Muscle layer of duodenum (tissue), 2 donors: ENCODE measurements at regions not wholly inside any gene's neighbourhood (a gene's known extent, or its start where the extent isn't known, plus 50 kb on each side); places are given as distances from the start of the nearest gene placed in this dataset.
"Not testable (repeated sequence)": the region's sequence is repeated elsewhere in the genome, so short reads cannot be mapped to it uniquely, and the experiment has no call there.

ENCODE experiments used
- H3K27ac ChIP-seq: one replicate; pipeline ENCODE4 v1.7.0; 2013; ENCODE audit warnings: mild to moderate bottlenecking, low read length
- H3K27me3 ChIP-seq: one replicate; pipeline ENCODE4 v1.7.0; 2013; ENCODE audit warnings: low read depth, mild to moderate bottlenecking, control low read depth, low read length
- H3K36me3 ChIP-seq, 2 donors: one replicate each; pipeline ENCODE4 v1.7.0; 2013; ENCODE audit warnings: low read length in 2 of 2, control low read depth in 1 of 2, mild to moderate bottlenecking in 1 of 2; ENCODE audit not compliant: insufficient read depth in 2 of 2, control insufficient read depth in 1 of 2
- H3K4me1 ChIP-seq, 2 donors: one replicate each; pipeline ENCODE4 v1.7.0; 2013; ENCODE audit warnings: low read length in 2 of 2, mild to moderate bottlenecking in 2 of 2, control low read depth in 1 of 2, moderate library complexity in 1 of 2; ENCODE audit not compliant: insufficient read depth in 2 of 2, control insufficient read depth in 1 of 2
- H3K4me3 ChIP-seq, 2 donors: one replicate each; pipeline ENCODE4 v1.7.0; 2013; ENCODE audit warnings: low read length in 2 of 2, low read depth in 1 of 2, mild to moderate bottlenecking in 1 of 2
- H3K9me3 ChIP-seq, 2 donors: one replicate each; pipeline ENCODE4 v1.7.0; 2013; ENCODE audit warnings: low read length in 2 of 2, control low read depth in 1 of 2, mild to moderate bottlenecking in 1 of 2; ENCODE audit not compliant: control insufficient read depth in 1 of 2
- donor health status: healthy.

DNA sequence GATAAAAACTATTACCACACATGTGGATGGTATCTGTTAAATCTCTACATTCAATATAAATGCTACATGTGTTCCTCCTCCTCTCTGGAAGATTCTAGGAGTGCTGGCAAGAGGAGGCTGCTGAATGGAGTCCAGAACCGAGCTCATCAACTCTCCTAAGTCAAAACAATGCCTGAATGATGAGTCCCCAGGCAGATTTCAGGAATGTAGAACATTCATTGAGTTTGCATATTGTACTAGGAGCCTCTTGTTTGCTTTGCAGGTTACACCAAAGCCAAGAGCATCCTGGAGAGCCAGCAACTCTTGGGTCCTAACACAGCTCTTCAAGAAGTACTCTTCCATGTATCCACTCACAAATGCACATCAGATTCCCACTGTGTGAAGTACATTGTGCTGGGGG, 117.6 kb upstream of the UST start:
- no peaks in the 10 kb centered on the region for H3K27me3 ChIP-seq
- H3K4me1 ChIP-seq = peaks cover 0 to 9% of the 10 kb centered on the region in 2 donors
- H3K4me3 ChIP-seq = no peak overlapping the region
- H3K36me3 ChIP-seq = no peaks in the 10 kb centered on the region
- no peak overlapping the region for H3K27ac ChIP-seq
- no peaks in the 10 kb centered on the region for H3K9me3 ChIP-seq

GRCh38 chr6:148629592-148630465, 117.0 kb upstream of the UST start:
- Histone ChIP-seq H3K4me1 (peaks cover 0 to 9% of the 10 kb centered on the region in 2 donors), H3K27me3 (no peaks in the 10 kb centered on the region), H3K4me3 (no peak overlapping the region), H3K9me3 (no peaks in the 10 kb centered on the region), H3K27ac (no peak overlapping the region), H3K36me3 (no peaks in the 10 kb centered on the region)

DNA sequence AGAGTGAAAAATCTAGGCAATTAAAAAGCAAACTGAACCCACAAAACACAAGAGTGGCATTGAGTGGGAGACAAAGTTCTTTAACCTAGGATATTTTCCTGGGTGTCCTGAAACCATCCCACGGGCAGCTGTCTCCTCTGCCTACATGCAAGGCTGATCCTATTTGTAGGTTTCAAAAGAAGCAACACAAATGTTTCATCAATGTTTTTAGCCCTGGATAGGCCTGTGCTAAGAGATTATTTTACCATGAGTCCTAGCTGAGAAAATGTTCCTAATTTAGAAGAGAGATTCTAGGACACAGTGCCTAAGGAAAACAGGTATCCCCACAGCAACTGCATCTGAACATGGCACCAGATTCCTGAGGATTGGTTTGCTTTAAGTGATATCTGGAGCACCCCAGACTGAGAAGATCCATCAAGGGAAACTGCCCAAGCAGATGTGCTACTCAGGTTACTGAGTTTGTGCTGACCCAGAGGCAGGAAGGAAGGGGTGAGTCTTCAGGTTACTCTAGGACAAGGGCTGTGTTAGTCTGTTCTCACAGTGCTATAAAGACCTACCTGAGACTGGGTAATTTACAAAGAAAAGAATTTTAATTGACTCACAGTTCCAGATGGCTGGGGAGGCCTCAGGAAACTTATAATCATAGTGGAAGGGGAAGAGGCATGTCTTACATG, 111.6 kb upstream of the UST start:
- no peak overlapping the region for H3K27ac ChIP-seq
- no peaks in the 10 kb centered on the region for H3K4me1 ChIP-seq

DNA sequence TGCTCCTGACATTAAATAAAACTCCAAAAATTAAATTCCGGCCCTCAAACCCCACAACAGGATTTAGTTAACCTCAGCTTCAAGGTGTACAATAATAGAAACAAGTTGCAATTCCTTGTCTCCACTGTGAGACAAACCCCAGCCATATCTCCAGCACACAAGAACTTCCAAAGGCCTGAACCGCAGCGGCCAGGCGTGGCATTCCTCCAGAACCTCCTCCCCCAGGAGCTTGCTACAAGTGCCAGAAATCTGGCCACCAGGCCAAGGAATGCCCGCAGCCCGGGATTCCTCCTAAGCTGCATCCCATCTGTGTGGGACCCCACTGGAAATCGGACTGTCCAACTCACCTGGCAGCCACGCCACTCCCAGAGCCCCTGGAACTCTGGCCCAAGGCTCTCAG, 105.0 kb upstream of the UST start:
- not testable (repeated sequence) for H3K9me3 ChIP-seq, H3K36me3 ChIP-seq, H3K4me3 ChIP-seq, H3K27ac ChIP-seq, H3K27me3 ChIP-seq, H3K4me1 ChIP-seq

More for the DNA sequence above, 111.6 kb upstream of the UST start:
- Histone ChIP-seq H3K36me3 (no peaks in the 10 kb centered on the region), H3K4me3 (no peak overlapping the region), H3K27me3 (no peaks in the 10 kb centered on the region), H3K9me3 (no peaks in the 10 kb centered on the region)

- H3K4me3 ChIP-seq, H3K27me3 ChIP-seq, H3K27ac ChIP-seq, H3K36me3 ChIP-seq, H3K4me1 ChIP-seq, H3K9me3 ChIP-seq: not testable (repeated sequence)
Measured at GRCh38 chr6:148643208-148643607, 103.6 kb upstream of the UST start.

- not testable (repeated sequence) for H3K9me3 ChIP-seq, H3K36me3 ChIP-seq, H3K27ac ChIP-seq, H3K27me3 ChIP-seq, H3K4me3 ChIP-seq, H3K4me1 ChIP-seq
Measured at GRCh38 chr6:148645049-148645448, 101.8 kb upstream of the UST start.

- no peaks in the 10 kb centered on the region for H3K9me3 ChIP-seq
- peaks cover 0 to 6% of the 10 kb centered on the region in 2 donors for H3K4me1 ChIP-seq
- no peak overlapping the region for H3K4me3 ChIP-seq
- no peaks in the 10 kb centered on the region for H3K27me3 ChIP-seq
- H3K36me3 ChIP-seq = no peaks in the 10 kb centered on the region
- no peak overlapping the region for H3K27ac ChIP-seq
Measured at GRCh38 chr6:148648754-148649453, 97.9 kb upstream of the UST start.

GRCh38 chr6:148649454-148649963, 97.3 kb upstream of the UST start:
- Histone ChIP-seq H3K36me3 (no peaks in the 10 kb centered on the region), H3K4me3 (no peak overlapping the region), H3K27ac (no peak overlapping the region), H3K9me3 (no peaks in the 10 kb centered on the region), H3K4me1 (peaks cover 0 to 6% of the 10 kb centered on the region in 2 donors), H3K27me3 (no peaks in the 10 kb centered on the region)

GRCh38 chr6:148650941-148651505, 95.8 kb upstream of the UST start:
- Histone ChIP-seq H3K27me3 (no peaks in the 10 kb centered on the region), H3K36me3 (no peaks in the 10 kb centered on the region), H3K4me1 (peaks cover 0 to 6% of the 10 kb centered on the region in 2 donors), H3K27ac (no peak overlapping the region), H3K9me3 (no peaks in the 10 kb centered on the region), H3K4me3 (no peak overlapping the region)

- Histone ChIP-seq H3K9me3 (no peaks in the 10 kb centered on the region), H3K27ac (no peak overlapping the region), H3K4me3 (no peak overlapping the region), H3K4me1 (peaks cover 0 to 6% of the 10 kb centered on the region in 2 donors), H3K27me3 (no peaks in the 10 kb centered on the region), H3K36me3 (no peaks in the 10 kb centered on the region)
Measured at GRCh38 chr6:148652205-148652604, 94.6 kb upstream of the UST start.
